Stimulated activated CD8-positive, alpha-beta memory T cell treated with anti-CD3 and anti-CD28 coated beads, Interleukin-2, amount 100 ng/mL, for 1 hour (primary cell): ENCODE measurements at regions not wholly inside any gene's neighbourhood (a gene's known extent, or its start where the extent isn't known, plus 50 kb on each side); places are given as distances from the start of the nearest gene placed in this dataset.
"Not testable (repeated sequence)": the region's sequence is repeated elsewhere in the genome, so short reads cannot be mapped to it uniquely, and the experiment has no call there.

Experiments
- DNase-seq, 2 donors: peaks; one replicate each; pipeline ENCODE4 v3.0.0-alpha.2; 2020; ENCODE audit warnings: low read depth in 2 of 2

DNA sequence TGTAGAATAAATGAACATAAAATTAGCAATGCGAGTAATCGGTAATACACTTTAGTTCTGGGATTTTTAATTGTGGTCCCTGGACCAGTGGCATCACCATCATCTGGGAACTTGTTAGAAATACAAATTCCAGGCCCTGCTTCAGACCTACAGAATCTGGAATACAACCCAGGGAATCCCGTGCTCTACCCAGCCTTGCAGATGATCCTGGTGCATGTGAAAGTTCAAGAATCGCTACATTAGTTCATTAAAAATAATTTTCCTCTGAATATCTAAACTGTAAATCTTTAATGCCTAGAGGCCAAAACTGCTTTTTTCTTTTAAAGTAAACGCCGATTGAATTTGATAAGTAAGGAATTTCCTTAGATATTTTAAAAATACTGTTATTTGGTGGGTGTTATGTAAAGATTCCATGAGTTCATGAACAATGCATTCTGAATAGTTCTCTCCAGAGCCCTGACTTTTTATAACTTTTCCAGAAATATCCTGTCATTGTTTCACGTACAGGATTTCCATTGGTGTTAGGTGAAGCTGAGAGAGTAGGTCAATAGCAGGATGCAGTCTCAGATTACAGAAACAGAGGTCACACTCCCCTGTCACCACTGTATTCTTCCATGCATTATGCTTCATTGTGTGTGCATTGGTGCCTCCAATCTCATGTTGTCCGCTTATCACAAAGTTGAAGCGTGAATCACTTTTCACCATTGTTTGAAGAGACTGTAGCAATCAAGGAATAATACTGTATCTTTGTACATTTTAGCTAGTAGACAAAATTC lies 596.5 kb upstream of the KLF12 start:
- DNase-seq = no peak

DNA sequence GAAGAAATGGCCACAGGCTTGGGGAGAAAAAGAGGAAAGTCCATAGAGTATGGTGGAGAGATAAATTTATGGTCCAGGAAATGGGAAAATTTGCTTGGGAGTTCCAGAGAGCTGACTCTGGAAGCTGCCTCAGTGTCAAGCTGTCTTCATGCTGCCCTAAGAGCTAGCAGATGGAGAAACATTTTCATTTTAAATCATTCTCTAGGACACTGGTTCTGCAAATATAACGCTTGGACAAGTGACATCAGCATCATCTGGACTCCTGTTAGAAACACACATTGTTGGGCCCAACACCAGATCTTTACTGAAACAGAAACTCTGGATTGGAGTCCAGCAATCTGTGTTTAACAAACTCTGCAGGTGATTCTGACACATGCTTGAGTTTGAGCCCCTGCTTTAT lies 592.0 kb upstream of the KLF12 start:
- no peak for DNase-seq

DNA sequence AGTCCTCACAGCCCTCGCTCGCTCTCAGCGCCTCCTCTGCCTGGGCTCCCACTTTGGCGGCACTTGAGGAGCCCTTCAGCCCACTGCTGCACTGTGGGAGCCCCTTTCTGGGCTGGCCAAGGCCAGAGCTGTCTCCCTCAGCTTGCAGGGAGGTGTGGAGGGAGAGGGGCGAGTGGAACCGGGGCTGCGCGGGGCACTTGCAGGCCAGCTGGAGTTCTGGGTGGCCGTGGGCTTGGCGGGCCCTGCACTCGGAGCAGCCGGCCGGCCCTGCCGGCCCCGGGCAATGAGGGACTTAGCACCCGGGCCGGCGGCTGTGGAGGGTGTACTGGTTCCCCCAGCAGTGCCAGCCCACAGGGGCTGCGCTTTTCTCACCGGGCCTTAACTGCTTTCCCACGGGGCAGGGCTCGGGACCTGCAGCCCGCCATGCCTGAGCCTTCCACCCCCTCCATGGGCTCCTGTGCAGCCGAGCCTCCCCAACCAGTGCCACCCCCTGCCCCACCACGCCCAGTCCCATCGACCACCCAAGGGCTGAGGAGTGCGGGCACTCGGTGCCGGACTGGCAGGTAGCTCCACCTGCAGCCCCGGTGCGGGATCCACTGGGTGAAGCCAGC lies 584.1 kb upstream of the KLF12 start:
- DNase-seq = not testable (repeated sequence)

DNA sequence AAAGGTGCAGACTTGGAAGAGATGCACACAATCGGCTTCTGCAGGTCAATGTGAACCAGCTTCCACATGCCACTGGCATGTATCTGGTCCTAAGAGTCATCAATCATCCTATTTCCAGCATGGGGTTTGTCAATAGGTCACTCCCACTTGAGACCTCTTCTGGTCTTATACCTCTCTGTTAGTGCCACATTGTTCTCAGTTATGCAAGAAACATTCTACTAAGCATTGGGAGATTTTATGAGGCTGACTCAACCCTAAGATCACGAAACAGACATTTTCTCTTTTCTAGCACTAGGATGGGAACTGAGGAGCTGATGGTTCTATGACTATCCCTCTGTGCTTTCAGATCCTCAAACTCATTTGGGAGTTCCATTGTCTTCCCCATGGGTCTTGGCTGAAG lies 581.5 kb upstream of the KLF12 start:
- no peak for DNase-seq

DNA sequence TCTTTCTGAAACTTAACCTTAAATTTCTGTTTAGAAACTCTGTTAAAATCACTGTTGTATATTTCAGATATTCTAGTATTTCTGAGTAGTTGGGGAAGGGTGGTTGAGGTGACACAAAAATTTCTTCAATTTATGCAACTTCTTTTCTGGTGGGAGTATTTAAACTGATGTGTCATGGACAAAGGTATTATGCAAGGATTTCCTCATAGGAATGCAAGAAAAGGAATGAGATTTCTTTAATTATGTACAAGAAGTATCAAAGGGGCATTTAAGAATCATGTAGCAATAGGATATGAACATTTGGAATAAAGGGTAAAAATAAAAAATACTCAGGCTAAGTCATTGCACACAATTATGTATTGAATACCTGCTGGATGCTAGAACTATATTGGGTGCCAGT lies 575.8 kb upstream of the KLF12 start:
- no peak for DNase-seq

DNA sequence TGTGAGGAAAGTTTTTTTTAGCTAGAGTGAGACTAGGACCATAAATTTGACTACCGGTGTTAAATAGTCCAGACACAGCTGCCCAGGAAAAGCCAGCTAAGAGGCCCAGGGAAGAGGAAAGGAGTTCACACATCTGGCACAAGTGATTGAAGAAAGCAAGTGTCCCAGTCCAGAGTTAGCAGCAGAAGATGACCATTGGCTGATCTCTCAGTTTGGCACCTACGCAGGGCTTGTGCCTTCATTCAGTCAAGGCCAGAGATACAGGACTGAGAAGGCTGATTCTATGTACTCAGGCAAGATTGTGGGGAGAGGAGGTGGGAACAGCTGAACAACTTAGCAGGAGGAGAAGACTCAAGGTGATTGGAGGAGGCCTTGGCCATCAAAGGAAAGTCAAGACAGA lies 575.0 kb upstream of the KLF12 start:
- no peak for DNase-seq

DNA sequence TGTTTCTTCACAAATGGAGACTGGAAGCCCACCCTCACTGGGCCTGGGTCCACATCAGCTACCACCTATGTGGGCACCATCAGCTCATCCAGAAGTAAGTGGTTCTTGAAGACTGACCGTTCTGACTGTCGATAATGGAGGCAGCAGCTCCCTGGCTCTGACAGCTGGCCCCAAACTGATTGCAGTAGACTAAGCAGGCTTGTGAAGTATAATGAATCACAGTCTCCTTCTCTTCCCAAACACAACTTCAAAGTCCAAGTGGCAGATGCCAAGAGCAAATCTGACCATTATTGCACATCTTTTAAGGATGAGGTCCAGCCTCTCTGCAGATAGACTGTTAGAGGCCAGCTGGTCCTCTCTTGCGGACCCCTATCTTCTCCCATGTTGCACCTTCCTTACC lies 574.4 kb upstream of the KLF12 start:
- no peak for DNase-seq

DNA sequence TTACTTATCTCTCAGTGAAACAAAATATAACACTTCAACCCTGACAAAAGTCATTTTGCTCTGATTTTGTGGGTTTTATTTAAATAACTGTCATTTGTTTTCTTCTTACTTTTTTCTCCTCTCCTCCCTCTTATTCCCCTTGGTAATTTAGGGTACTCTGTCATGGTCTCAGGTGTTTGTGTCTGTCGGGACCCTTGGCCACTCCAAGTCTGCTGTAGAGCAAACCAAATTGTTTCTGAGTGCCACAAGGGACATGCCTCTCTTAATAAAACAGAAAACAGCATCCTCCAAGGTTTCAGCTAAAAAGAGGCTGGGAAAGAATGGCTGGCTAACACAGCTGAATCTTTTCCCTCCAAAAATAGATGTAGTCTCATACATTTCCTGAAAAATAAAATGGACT lies 573.1 kb upstream of the KLF12 start:
- DNase-seq = no peak

DNA sequence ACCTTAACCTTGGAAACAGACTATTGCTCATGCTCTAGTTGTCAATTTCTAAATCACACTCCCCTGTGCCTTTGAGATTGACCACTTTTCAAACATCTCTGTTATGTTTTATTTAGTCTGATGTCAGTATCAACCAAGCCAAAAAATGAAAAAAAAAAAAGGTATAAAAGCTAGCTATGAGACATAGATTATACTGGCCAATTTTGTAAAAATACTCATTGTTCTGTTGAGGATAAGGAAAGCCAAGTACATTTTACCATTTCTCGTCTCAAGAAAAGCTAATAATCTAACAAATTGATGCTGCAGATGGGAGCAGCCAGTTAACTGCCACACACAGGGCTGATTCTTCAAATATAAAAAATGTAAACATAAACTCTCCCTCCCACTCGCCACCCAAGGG lies 572.6 kb upstream of the KLF12 start:
- no peak for DNase-seq

DNA sequence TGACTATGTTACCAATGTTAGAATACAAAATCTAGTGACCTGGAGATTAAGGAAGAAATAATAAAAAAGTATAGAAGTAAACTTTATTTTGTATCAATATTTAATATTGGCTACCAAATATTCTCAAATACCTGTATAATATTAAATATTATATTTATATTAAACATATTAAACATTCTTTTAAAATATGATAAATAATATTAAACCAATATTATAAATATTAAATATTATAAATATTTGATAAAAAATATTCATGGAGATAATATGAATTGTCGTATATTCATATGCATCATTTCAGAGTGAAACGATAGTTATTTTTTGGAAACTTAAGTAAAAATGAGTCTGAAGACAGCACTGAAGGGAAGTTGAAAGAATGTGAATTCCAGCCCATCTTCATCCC lies 571.2 kb upstream of the KLF12 start:
- DNase-seq = no peak

DNA sequence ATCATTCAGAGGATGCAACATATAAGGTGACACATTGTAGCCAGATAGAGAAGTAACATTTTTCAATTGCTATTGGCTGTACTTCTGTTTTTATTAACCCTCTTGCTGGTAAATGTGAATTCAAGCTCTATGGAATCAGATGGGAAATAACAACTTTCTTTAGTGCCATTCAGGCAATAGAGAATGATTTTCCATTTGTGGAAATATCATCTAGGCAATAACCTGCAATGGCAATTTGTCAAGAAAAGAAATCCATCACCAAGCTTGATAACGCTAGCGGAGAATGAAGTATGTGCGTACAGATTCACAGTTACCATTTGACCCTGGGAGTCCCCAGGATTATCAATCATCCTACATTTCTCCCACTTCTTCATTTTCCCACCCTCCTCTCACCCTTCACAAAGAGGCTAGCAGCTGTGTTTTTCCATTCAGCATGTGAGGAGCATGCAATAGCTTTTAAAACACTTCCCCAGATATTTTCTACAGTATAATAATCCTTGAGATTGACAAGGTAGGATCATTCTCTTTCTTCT lies 569.7 kb upstream of the KLF12 start:
- DNase-seq = no peak

DNA sequence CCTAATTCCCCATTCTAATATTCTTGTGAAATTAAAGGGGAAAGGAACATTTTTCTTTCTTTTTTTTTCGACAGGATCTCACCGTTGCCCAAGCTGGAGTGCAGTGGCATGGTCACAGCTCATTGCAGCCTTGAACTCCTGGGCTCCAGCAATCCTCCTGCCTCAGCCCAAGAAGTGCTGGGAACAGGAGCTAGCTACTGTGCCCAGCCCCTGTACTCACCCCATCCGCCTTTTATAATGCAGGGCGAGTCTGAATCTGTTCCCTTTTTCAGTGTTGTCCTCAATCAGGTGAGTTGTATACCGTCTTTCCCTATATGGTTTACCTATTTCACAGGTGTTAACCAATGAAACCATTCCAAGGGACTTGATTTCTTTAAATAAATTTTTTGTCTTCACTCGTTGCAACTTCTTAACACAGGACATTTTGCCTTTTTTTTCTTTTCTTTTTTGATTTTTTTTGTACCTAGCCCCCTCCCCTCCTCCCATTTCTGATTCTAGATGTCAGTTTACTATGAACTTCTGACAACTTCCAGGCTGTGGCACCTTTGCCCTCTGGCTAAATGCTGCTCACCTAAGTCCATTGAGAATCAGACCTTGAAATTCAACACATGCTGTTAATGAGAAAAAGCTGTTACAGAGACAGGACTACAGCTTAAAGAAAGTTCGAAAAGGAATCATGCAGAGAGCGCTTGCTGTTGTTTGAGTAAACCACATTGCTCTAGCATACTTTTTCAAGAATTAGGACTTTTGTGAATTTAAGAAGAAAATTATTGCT lies 562.1 kb upstream of the KLF12 start:
- no peak for DNase-seq

DNA sequence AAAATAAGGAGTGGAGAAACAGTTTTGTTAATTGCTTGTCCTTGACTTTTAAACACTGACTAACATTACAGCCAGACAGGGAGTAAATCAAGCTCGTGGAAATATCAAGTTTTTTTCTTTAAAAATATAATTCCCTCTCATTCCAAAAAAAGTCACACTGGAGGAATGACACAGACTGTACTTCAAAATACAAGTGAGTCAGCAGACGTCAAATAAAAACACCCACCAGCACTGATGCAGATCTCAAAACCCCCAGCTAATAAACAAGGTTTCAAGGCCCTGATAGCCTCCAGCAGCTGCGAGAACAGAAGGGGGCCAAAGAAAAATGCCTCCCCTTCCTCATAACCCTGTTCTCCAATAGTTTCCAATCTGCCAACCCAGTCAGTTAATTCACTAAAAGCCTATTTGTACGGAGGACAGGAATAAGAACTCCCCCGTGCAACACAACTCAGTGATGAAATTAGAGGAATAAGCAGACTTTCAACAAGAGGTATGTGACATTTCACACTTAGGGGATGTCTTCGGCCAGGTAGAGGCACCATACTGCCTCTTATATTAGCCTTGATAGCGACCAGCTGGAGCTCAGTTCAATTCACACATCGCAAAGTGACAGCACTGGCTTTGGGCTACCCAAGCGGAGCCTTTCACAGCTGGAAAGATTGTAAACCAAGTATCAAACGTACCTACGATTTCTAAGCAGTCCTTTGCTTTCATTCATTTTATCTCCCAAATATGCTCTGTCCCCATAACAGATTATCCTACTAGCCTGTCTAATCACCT lies 561.0 kb upstream of the KLF12 start:
- no peak for DNase-seq

DNA sequence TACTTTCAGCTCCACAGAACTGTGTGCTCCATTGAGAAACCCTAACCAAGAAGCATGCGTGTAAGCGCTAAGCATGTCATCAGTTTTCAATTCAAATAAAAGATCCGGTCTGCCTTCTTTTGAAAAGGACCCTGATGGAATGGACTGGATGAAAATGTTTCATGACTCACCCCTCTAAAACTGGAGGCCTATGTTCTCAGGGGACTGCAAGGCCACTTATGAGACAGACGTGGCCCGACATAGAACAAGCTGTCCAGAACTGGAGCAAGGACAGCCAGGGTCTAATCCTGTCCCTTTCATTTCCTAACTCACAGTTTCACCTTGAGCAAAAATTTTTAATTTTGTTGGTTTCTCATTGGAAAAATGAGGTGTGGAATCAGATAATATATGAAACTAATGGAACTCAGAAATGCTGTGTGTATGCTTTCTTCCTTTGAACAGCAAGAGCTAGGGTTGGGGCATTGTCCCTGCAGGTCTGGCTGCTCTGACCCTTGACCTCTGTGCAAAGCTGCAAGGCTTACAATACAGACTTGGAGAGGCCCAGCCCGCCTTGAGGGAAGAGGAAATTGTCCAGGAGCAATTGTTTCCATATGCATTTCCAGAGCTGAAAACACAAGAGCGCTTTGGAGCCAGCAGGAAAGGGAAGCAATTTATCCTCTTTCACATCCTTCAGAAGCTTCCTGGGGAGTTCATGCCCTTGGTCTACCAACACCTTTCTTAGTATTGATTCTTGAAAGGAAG lies 553.4 kb upstream of the KLF12 start:
- no peak for DNase-seq

DNA sequence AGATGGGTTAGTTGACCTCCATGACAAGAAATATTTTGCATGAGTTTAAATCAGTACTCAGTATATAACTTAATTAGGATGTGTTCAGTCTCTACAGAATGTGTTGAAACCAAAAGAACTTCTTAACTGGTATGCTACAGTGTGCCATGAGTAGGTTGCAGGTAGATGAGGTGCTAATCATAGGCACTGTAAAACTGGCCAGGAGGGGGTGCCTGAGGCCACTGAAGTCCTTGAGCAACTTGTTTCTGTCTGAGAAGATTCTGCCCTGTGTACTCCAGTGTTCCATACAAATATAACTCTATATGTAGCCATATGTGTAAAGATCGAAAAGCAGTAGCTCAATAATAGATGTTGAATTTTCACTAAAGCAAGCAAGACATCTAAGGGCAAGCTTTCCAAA lies 549.2 kb upstream of the KLF12 start:
- DNase-seq = no peak

DNA sequence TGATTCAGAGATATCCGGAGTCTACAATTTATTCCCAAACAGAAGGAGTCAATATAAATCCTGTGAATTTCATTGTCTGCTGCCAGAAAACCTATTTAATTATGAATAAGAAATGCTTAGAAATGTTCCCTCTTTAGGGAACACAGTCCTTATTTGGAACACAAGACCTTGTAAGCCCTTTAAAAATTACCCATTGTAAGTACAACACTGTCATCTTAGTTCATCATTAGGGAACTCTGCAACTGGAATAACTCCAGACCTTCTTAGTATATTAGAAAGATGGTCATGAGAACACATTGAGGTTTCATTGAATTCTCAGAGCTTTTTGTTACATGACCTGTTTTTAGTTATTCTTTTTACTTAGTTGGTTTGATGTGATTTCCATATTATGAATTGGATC lies 548.5 kb upstream of the KLF12 start:
- DNase-seq = no peak

DNA sequence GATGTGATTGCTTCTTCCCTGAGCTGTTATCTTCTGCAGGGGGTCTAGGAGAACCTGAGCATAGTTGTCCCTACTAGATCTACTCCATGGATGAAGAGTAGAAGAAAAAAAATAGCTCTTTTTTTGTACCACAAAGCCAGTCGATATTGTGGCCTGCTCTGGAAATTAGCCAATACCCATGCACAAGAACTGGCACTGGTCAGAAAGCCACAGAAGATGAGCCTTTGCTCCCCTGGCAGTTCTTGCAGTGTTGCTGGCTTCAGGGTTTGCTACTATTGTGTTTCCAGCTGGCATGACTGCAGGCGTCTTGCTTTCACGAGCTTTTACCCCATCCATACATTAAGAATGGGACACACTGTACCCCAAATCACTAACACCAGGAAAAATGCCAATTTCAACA lies 547.7 kb upstream of the KLF12 start:
- no peak for DNase-seq

DNA sequence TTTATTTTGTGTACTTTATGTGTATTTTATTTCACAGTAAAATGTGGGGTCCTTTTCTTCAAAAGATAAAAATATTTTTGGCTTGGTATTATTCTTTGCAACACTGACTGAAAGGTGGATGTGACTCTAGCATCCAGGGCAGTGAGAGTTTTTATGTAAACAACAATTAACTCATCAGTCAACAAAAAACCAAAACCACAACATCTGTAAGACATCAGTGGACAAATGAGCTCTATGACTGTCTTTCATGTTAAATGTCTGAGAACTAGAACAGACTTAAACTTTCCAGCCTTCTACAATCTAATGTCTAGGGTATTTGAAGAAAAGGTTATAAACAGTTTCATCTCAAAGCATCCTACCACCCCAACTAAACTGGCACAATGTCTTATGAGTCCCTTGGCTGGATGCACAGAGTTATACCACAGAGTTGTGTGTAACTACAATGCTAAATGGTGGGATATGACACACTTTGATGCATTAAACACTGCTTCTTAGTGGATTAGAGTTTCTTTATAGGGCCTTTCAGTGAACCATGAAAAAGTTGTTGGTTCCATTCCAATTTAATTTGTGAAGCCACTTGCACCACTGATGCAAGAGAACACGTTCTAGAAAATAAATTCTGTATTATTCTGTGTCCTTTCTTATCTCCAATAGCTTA lies 544.2 kb upstream of the KLF12 start:
- DNase-seq = no peak

DNA sequence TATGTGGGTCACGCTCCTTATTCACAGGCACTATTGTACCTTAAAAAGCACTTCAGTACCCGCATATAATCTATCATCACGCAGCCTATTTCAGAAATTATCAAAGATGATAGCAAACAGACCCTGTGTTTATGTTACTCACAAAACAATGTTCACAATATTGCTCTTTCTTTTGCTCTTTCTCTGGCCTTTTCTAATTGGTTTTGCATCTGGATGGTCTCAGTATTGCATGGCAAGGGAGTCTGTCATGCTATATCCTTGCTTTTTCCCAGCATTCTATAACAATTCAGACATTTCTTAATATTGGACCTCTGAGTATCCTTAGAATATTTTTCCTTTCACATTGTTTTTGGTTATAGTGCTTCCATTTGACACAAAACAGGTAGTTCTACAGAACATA lies 541.8 kb upstream of the KLF12 start:
- DNase-seq = no peak

DNA sequence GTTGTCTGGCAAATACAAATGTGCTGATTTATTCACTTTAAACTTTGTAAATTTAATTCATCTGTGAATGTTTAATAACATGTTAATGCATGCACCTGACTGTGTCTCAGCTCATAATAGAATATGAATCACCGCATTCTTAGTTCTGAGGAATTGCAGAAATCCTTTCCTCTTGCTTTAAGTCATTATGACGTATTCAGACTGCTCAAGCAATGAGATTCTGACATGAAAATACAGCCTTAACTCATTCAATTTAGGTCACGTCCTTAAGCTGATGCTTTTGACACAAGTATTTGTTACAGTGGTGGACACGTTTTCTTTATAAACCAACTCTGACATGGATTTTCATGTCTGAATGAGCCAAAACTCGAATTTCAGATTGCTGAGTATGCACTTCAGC lies 541.0 kb upstream of the KLF12 start:
- no peak for DNase-seq

DNA sequence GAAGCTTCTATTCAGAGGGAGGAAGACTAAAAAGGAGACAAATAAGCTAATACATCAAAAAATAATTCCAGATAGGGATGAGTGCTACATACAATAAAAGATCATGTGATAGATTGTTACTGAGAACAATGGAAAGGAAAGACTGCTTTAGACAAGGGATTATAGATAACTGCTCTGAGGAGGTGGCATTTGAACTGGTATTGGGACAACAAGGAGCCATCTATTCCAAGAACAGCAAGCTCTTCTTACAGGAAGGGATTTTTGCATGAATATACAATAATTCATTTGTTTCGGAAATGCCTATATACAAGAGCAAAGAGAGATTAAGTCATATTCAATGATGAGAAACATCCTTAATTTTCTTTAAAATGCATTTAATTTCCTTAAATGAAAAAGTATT lies 540.5 kb upstream of the KLF12 start:
- DNase-seq = no peak
